HG03460 (cell line): ENCODE measurements at regions not wholly inside any gene's neighbourhood (a gene's known extent, or its start where the extent isn't known, plus 50 kb on each side); places are given as distances from the start of the nearest gene placed in this dataset.
"Not testable (repeated sequence)": the region's sequence is repeated elsewhere in the genome, so short reads cannot be mapped to it uniquely, and the experiment has no call there.

Source experiments
- ATAC-seq: cut with Tn5 transposase; IDR thresholded peaks from one replicate; pipeline ENCODE4 v1.9.1; 2021; ENCODE audit not compliant: unreplicated experiment

DNA sequence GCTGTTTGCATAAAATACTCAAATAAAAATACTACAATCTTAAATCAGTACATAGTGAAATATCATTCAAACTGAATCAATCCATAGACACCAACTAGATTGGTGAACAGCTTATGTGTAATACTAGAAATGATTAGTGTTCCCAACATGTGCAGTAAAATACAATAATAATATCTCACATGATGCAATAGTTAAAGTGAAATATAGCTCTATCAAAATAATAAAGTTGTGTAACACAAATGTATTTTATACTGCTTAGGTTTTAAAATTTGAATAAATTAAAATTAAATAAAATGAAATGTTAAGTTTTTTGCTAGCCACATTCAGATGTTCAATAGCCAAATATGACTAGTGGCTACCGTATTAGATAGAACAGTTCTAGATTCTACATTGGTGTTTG is 714.1 kb downstream of the ZNF385D start:
- no peak for ATAC-seq

GRCh38 chr3:21028412-21028811 is 722.6 kb downstream of the ZNF385D start:
- no peak for ATAC-seq

DNA sequence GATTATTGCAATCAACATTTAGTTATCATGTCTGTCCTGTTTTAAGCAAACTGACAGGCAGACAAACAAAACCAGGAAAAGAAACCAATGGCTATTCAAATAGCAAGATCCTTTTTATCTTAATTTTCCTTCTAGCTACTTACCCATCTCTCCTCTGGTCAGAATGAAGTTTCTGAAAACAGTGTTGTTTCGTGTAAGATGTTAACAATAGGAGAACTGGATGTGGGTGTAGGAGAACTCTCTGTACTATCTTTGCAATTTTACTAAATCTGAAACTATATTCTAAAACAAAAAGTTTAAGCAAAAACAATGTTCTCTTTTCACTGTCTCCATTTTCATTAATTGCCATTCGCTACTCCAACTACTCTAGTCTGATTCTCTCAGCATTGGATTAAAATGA is 726.4 kb downstream of the ZNF385D start:
- ATAC-seq: no peak

- ATAC-seq: no peak
Observed at GRCh38 chr3:21020681-21021080, 730.3 kb downstream of the ZNF385D start.

DNA sequence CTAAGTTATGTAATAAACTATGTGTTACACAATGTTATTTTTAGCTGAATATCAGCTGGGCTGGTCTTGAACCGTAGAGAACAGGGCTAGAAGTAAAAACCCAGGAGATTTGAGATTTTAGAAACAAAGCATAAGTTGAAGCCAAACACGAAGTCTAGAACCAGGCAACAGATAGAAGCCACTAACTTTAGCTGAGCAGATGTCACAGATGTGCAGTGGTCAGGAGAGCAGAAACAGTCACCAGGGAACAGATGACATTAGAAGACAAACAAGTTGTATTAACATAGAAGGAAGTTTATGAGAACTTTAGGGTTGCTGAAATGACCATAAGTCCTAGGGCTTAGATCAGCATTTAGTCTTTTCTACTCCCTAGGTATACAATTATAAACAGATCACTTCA is 731.0 kb downstream of the ZNF385D start:
- no peak for ATAC-seq

DNA sequence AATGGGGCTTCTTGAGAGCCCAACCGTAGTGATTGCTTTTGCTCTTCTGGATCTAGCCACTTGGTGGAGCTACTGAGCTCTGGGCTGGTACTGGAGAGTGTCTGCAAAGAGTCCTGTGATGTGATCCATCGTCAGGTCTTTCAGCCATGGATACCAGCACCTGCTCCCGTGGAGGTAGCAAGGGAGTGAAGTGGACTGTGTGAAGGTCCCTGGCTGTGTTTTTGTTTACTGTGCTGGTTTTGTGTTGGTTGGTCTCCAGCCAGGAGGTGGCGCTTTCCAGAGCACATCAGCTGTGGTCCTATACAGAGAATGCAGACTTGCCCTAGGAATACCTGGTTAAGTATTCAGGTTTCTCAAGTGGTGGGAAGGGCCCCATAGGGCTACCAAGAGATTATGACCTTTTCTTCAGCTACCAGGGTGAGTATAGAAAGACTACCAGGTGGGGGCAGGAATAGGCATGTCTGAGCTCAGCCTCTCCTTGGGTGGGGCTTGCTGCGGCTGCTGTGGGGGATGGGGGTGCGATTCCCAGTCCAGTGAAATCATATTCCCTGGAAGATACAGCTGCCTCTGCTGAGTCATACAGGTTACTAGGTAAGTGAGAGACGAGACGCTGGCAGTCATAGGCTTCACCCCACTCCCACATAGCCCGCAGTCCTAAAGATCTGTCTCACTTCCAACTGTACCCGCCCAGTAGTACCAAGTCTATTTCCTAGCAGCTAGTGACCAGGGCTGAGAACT is 733.7 kb downstream of the ZNF385D start:
- no peak for ATAC-seq

GRCh38 chr3:21013566-21013965 is 737.4 kb downstream of the ZNF385D start:
- ATAC-seq: no peak

DNA sequence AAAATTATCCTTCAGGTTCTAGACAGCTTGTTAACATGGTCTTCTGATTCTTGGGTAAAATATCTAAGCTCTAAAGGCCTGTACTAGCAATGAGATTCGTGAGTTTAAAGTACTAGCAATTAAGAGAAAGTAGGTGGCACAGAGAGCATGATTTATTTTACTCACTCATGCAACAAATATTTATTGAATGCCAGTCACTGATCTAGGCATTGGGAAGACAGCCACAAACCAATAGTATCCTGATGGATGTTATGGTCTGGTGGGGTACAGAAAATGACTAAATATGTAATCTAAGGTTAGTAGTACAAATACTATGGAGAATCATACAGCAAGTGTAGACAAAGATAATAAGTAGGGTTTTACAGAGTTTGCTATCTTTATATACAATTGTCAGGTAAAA is 751.3 kb downstream of the ZNF385D start:
- no peak for ATAC-seq

GRCh38 chr3:20997183-20997582 is 753.8 kb downstream of the ZNF385D start:
- no peak for ATAC-seq

GRCh38 chr3:20990896-20991295 is 760.1 kb downstream of the ZNF385D start:
- ATAC-seq: no peak

DNA sequence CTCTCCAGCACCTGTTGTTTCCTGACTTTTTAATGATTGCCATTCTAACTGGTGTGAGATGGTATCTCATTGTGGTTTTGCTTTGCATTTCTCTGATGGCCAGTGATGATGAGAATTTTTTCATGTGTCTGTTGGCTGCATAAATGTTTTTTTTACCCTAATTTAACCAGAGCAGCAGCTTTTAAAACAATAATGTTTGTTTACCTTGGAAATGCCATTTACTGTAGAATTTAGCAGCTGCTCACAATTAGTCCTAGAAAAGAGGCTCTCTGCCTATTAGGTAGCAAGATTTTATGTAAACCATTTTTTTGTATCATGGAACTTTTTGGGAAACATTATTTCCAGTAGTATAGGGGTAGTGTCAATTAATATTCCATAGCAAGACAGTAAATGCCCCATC is 761.4 kb downstream of the ZNF385D start:
- ATAC-seq: not testable (repeated sequence)

DNA sequence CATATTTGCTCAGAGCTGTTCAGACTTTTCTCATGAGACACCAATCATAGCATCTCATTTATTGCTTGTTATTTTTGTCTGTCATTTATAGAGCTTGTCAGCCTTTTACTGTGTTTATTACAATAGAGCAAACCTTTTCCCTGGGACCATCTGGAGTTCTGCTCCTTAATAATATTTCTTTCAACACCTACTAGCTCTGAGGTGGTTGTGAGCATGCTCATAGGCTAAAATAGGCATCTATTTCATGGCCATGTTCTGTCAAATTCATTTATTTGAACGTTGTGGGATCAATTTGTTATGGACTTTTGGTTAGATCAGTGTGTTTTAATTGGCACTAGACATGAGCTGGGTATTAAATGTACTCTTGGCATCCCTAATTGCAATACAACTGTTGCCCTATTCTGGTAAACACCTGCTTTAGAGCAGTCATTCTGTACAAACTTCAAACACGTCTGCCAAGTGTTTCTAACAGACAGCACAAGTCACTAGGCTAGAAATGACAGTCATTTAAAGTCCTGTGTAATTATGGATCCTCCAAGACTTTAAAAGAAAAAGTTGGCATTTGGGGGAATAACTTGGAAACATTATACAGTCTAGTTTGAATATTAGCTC is 766.3 kb downstream of the ZNF385D start:
- no peak for ATAC-seq

DNA sequence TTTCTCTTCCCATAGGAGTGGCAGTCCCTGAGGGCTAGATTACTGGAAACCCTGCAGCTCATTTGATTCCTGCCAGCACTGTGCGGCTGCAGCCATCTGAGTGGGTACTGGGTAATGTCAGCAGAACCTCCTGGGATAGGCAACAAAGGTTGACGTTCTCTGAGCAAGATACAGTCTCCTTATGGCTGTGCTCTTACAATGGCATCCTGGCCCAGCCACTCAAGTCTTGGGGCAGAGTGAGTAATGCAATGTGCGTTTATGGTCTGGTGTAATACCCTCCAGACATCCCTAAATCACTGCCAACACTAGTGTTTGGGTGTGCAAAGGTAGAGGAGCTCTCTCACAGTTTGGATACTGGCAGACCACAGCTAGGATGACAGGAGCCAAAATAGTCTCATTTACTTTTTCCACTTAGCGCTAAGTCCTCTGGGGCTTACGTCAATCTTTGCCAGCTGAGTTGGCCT is 775.8 kb downstream of the ZNF385D start:
- ATAC-seq: no peak

DNA sequence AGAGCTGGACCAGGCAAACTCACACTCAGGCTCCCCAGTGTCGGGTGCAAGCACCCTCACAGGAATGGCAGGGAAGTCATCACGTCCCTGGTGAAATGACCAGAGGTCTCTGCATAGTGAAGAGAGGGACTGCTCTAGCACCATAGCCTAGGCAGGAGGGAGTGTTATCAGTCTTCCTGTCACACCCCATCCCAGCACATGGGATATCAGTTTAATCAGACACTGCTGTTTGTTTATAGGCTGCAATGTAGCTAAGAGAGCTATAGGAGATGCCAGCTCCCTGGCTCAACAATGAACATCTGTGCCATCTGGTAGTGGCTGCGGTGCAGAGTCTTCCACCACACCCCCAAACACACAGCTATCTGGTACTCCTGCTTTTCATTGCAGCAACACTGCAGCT is 776.6 kb downstream of the ZNF385D start:
- no peak for ATAC-seq

DNA sequence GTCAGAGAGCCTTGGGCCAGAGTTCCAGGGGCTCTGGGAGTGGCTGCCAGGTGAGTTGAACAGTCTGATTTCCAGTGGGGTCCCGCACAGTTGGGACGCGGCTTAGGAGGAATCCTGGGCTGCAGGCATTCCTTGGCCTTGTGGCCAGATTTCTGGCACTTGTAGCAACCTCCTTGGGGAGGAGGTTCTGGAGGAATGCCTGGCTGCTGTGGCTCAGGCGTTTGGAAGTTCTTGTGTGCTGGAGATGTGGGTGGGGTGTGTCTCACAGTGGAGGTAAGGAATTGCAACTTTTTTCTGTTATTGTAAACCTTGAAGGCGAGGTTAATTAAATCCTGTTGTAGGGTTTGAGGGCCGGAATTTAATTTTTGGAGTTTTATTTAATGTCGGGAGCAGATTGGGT is 780.2 kb downstream of the ZNF385D start:
- ATAC-seq: not testable (repeated sequence)

DNA sequence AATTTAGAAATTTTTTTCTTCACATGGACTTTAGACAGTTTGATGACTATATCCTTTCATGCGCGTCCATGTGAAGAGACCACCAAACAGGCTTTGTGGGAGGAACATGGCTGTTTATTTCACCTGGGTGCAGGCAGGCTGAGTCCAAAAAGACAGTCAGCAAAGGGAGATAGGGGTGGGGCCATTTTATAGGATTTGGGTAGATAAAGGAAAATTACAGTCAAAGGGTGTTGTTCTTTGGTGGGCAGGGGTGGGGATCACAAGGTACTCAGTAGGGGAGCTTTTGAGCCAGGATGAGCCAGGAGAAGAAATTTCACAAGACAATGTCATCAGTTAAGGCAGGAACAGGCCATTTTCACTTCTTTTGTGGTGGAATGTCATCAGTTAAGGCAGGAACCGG is 781.5 kb upstream of the SGO1 start:
- ATAC-seq: not testable (repeated sequence)

DNA sequence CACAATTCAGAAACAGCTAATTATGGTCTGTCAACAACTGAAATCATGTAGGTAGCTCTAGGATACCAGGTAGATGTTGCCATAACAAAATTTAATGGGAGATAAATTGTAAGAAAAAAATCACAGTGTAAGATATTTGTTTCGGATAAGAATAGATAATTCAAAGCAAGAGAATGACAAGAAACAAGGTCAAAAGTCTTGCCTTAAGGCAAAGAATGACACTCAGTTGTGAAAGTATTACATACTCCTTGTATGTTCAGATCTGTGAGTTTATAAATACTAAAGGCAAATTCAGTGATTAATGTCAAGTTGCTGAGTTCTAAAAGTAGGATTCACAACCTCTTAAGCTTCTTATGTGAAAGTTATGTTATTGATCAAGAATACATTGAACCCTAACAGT is 772.2 kb upstream of the SGO1 start:
- ATAC-seq: no peak

GRCh38 chr3:20945892-20946291 is 759.9 kb upstream of the SGO1 start:
- ATAC-seq: no peak

- ATAC-seq: no peak
Observed at GRCh38 chr3:20935791-20936190, 749.8 kb upstream of the SGO1 start.

- ATAC-seq: no peak
Observed at GRCh38 chr3:20931834-20932233, 745.8 kb upstream of the SGO1 start.

GRCh38 chr3:20930034-20930433 is 744.0 kb upstream of the SGO1 start:
- no peak for ATAC-seq

- no peak for ATAC-seq
Observed at GRCh38 chr3:20924646-20925385, 738.8 kb upstream of the SGO1 start.
